BLaER1 (cell line): ENCODE measurements at regions not wholly inside any gene's neighbourhood (a gene's known extent, or its start where the extent isn't known, plus 50 kb on each side); places are given as distances from the start of the nearest gene placed in this dataset.

ENCODE experiments used
- H3K27ac ChIP-seq: shearing (Covaris generic); formaldehyde crosslinking; 2 replicates; pipeline ENCODE4 v1.8.1; 2022
- H3K27me3 ChIP-seq: shearing (Covaris generic); formaldehyde crosslinking; 2 replicates; pipeline ENCODE4 v1.8.1; 2022
- H3K36me3 ChIP-seq: shearing (Covaris generic); formaldehyde crosslinking; 2 replicates; pipeline ENCODE4 v1.8.1; 2022
- H3K4me1 ChIP-seq: shearing (Covaris generic); formaldehyde crosslinking; 2 replicates; pipeline ENCODE4 v1.8.1; 2022
- H3K4me2 ChIP-seq: shearing (Covaris generic); formaldehyde crosslinking; 2 replicates; pipeline ENCODE4 v1.8.1; 2022
- H3K4me3 ChIP-seq: shearing (Covaris generic); formaldehyde crosslinking; 2 replicates; pipeline ENCODE4 v1.8.1; 2022
- H3K9ac ChIP-seq: shearing (Covaris generic); formaldehyde crosslinking; 2 replicates; pipeline ENCODE4 v1.8.1; 2022
- H3K9me3 ChIP-seq: shearing (Covaris generic); formaldehyde crosslinking; 2 replicates; pipeline ENCODE4 v1.8.1; 2022
- H4K20me1 ChIP-seq: shearing (Covaris generic); formaldehyde crosslinking; 2 replicates; pipeline ENCODE4 v1.8.1; 2022
- Cebpa-rat ChIP-seq: shearing (Covaris generic); IDR thresholded peaks from 2 replicates; pipeline ENCODE4 v1.8.1; 2022

GRCh38 chr22:34000879-34001526 is 80.7 kb upstream of the LARGE1 start:
- no peak overlapping the region for H3K9ac ChIP-seq
- no peaks in the 10 kb centered on the region for H3K36me3 ChIP-seq
- no peak for TF ChIP-seq Cebpa-rat
- H3K4me2 ChIP-seq, result no peak overlapping the region
- no peaks in the 10 kb centered on the region for H3K27me3 ChIP-seq
- no peak overlapping the region for H3K27ac ChIP-seq
- H3K4me1 ChIP-seq, result no peaks in the 10 kb centered on the region
- no peaks in the 10 kb centered on the region for H4K20me1 ChIP-seq
- peaks cover 30% of the 10 kb centered on the region; the same call in 1 of the 2 replicates for H3K9me3 ChIP-seq
- H3K4me3 ChIP-seq, result no peak overlapping the region

GRCh38 chr22:34001701-34002466 is 81.6 kb upstream of the LARGE1 start:
- H3K4me1 ChIP-seq, result no peaks in the 10 kb centered on the region
- H3K4me3 ChIP-seq, result no peak overlapping the region
- H3K9me3 ChIP-seq, result peaks cover 33% of the 10 kb centered on the region; the same call in 1 of the 2 replicates
- H3K4me2 ChIP-seq, result no peak overlapping the region
- no peak for TF ChIP-seq Cebpa-rat
- no peak overlapping the region for H3K9ac ChIP-seq
- H3K27ac ChIP-seq, result no peak overlapping the region
- H4K20me1 ChIP-seq, result no peaks in the 10 kb centered on the region
- no peaks in the 10 kb centered on the region for H3K27me3 ChIP-seq
- no peaks in the 10 kb centered on the region for H3K36me3 ChIP-seq

- H3K4me1 ChIP-seq, result no peaks in the 10 kb centered on the region
- no peak overlapping the region for H3K4me2 ChIP-seq
- no peak overlapping the region for H3K27ac ChIP-seq
- TF ChIP-seq Cebpa-rat, result no peak
- no peak overlapping the region for H3K4me3 ChIP-seq
- no peak overlapping the region for H3K9ac ChIP-seq
- no peaks in the 10 kb centered on the region for H3K27me3 ChIP-seq
- peaks cover 29% of the 10 kb centered on the region; the same call in 1 of the 2 replicates for H3K9me3 ChIP-seq
- no peaks in the 10 kb centered on the region for H3K36me3 ChIP-seq
- no peaks in the 10 kb centered on the region for H4K20me1 ChIP-seq
Observed at GRCh38 chr22:34004058-34004457, 83.8 kb upstream of the LARGE1 start.

GRCh38 chr22:34010259-34010658 is 90.0 kb upstream of the LARGE1 start:
- Histone ChIP-seq H3K36me3 (no peaks in the 10 kb centered on the region), H3K4me1 (no peaks in the 10 kb centered on the region), H3K9me3 (peaks cover 18% of the 10 kb centered on the region), H3K27me3 (no peaks in the 10 kb centered on the region), H3K9ac (no peak overlapping the region), H3K27ac (no peak overlapping the region), H3K4me2 (no peak overlapping the region), H4K20me1 (no peaks in the 10 kb centered on the region), H3K4me3 (no peak overlapping the region)
- TF ChIP-seq Cebpa-rat, result no peak

- no peak overlapping the region for H3K27ac ChIP-seq
- no peak overlapping the region for H3K4me3 ChIP-seq
- TF ChIP-seq Cebpa-rat, result no peak
- H3K27me3 ChIP-seq, result no peaks in the 10 kb centered on the region; the same call in 1 of the 2 replicates
- no peak overlapping the region for H3K4me2 ChIP-seq
- H4K20me1 ChIP-seq, result no peaks in the 10 kb centered on the region
- no peaks in the 10 kb centered on the region for H3K4me1 ChIP-seq
- H3K36me3 ChIP-seq, result no peaks in the 10 kb centered on the region
- peaks cover 10% of the 10 kb centered on the region; the same call in 1 of the 2 replicates for H3K9me3 ChIP-seq
- no peak overlapping the region for H3K9ac ChIP-seq
Observed at GRCh38 chr22:34015642-34016041, 95.4 kb upstream of the LARGE1 start.

GRCh38 chr22:34017205-34017604 is 96.9 kb upstream of the LARGE1 start:
- H3K4me3 ChIP-seq, result no peak overlapping the region
- TF ChIP-seq Cebpa-rat, result no peak
- no peaks in the 10 kb centered on the region; the same call in 1 of the 2 replicates for H3K27me3 ChIP-seq
- H3K9ac ChIP-seq, result no peak overlapping the region
- peaks cover 10% of the 10 kb centered on the region; the same call in 1 of the 2 replicates for H3K9me3 ChIP-seq
- no peaks in the 10 kb centered on the region for H4K20me1 ChIP-seq
- no peak overlapping the region for H3K27ac ChIP-seq
- H3K4me1 ChIP-seq, result no peaks in the 10 kb centered on the region
- no peak overlapping the region for H3K4me2 ChIP-seq
- H3K36me3 ChIP-seq, result no peaks in the 10 kb centered on the region

- Histone ChIP-seq H3K27ac (no peak overlapping the region), H3K9ac (no peak overlapping the region), H3K27me3 (no peaks in the 10 kb centered on the region; the same call in 1 of the 2 replicates), H3K4me2 (no peak overlapping the region), H4K20me1 (no peaks in the 10 kb centered on the region), H3K4me1 (no peaks in the 10 kb centered on the region), H3K36me3 (no peaks in the 10 kb centered on the region), H3K4me3 (no peak overlapping the region), H3K9me3 (peaks cover 10% of the 10 kb centered on the region; the same call in 1 of the 2 replicates)
- TF ChIP-seq Cebpa-rat, result no peak
Observed at GRCh38 chr22:34019190-34019845, 99.0 kb upstream of the LARGE1 start.

- no peak for TF ChIP-seq Cebpa-rat
- Histone ChIP-seq H3K27ac (no peak overlapping the region), H3K9ac (no peak overlapping the region), H4K20me1 (no peaks in the 10 kb centered on the region), H3K4me2 (no peak overlapping the region), H3K4me1 (no peaks in the 10 kb centered on the region), H3K4me3 (no peak overlapping the region), H3K27me3 (no peaks in the 10 kb centered on the region), H3K9me3 (no peaks in the 10 kb centered on the region), H3K36me3 (no peaks in the 10 kb centered on the region)
Observed at GRCh38 chr22:34035209-34035608, 114.9 kb upstream of the LARGE1 start.

GRCh38 chr22:34036931-34037330 is 116.7 kb upstream of the LARGE1 start:
- Histone ChIP-seq H3K27me3 (no peaks in the 10 kb centered on the region), H3K4me2 (no peak overlapping the region), H3K4me3 (no peak overlapping the region), H3K36me3 (no peaks in the 10 kb centered on the region), H3K27ac (no peak overlapping the region), H3K4me1 (no peaks in the 10 kb centered on the region), H3K9me3 (no peaks in the 10 kb centered on the region), H4K20me1 (no peaks in the 10 kb centered on the region), H3K9ac (no peak overlapping the region)
- no peak for TF ChIP-seq Cebpa-rat
